GM21390 (cell line): ENCODE measurements at regions not wholly inside any gene's neighbourhood (a gene's known extent, or its start where the extent isn't known, plus 50 kb on each side); places are given as distances from the start of the nearest gene placed in this dataset.
"Not testable (repeated sequence)": the region's sequence is repeated elsewhere in the genome, so short reads cannot be mapped to it uniquely, and the experiment has no call there.

Experiments used
- ATAC-seq: cut with Tn5 transposase; IDR thresholded peaks from one replicate; pipeline ENCODE4 v1.9.1; 2021; ENCODE audit not compliant: unreplicated experiment

DNA sequence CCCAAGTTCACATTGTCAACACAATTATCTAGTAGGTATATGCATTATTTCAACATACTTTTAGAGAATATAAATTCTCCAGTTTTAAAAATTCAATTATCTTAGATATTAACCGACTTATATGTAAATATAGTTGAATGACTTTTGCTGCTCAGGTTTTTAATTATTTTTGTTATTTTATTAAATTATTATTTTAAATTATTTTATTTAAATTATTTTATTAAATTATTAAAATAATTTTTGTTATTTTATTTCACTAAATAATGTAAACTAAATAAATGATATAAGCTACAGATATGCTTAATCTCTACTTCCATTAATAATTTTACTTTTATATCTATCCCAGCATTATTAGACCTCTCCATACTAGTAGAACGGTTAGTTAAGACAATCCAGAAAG lies 544.3 kb upstream of the ARRDC3 start:
- ATAC-seq, result no peak

GRCh38 chr5:91925249-91925648 lies 542.1 kb upstream of the ARRDC3 start:
- no peak for ATAC-seq

DNA sequence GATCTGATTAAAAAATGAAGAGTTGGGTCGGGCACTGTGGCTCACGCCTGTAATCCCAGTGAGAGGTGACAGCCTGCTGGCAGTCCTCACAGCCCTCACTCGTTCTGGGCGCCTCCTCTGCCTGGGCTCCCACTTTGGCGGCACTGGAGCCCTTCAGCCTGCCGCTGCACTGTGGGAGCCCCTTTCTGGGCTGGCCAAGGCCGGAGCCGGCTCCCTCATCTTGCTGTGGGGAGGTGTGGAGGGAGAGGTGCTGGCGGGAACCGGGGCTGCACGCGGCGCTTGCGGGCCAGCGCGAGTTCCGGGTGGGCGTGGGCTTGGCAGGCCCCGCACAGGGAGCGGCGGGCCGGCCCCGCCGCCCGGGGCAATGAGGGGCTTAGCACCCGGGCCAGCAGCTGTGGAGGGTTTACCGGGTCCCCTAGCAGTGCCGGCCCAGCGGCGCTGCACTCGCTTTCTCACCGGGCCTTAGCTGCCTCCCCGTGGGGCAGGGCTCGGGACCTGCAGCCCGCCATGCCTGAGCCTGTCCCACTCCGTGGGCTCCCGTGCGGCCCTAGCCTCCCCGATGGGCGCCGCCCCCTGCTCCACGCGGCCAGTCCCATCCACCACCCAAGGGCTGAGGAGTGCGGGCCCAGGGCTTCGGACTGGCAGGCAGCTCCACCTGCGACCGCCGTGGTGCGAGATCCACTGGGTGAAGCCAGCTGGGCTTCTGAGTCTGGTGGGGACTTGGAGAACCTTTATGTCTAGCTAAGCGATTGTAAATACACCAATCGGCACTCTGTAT lies 534.1 kb upstream of the ARRDC3 start:
- ATAC-seq, result not testable (repeated sequence)

- no peak for ATAC-seq
Observed at GRCh38 chr5:91910655-91911054, 527.5 kb upstream of the ARRDC3 start.

- ATAC-seq, result no peak
Observed at GRCh38 chr5:91910247-91910646, 527.1 kb upstream of the ARRDC3 start.

DNA sequence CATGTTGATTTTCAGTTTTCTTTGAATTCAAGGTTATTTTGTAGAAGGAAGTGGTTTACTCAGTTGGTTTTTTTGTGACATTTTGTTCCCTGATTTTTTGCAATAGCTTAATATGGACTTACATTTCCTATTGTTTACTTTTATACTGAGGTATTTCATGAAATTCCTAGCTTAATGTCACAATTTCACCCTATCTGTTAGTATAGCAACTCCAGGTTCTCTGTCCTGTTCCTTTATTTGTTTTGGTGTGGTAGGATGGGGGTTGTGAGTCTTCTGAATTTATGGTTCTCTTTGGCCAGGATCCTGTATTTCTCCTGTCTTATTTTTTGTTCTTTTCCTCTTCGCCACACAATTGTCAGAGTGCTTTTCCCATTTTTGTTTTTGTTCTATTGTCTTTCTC lies 523.4 kb upstream of the ARRDC3 start:
- ATAC-seq, result no peak

DNA sequence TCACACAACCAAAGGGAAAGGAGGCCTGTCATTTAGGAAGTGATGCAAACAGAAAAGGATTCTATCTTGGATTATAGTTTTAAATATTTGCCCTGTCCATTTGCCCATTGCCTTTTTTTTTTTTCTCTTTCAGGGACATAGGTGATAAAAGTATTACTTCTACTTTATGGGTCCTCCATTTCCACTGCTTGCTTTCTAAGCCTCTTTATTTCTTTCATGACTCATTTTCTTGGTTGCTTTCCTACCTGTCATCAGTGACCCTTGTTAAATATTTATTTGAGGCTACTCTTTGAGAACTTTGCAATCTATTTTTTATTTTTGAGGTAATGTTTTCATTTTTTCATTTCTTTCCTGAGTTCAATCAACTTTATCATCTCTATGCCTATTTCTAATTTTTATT lies 522.9 kb upstream of the ARRDC3 start:
- ATAC-seq, result no peak

DNA sequence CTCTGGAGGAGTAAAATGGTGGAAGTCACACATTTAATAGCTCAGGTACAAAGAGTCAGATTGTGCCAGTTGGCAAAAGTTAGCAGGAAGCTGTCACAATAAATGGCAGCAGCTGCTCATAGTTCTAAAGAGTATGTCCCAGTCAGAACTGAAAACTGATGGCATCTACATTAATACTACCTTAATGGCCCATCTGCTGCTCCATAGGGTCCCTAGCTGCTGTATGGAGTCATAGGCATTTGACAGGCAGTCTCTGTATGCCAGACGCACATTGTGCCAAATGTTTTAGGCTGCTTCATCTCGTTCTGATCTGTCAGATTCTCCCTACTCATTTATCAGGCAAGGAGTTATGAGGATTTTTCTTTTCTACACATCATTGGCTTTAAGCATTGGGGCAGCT lies 515.8 kb upstream of the ARRDC3 start:
- ATAC-seq, result no peak

- no peak for ATAC-seq
Observed at GRCh38 chr5:91898019-91898418, 514.9 kb upstream of the ARRDC3 start.

- ATAC-seq, result no peak
Observed at GRCh38 chr5:91888810-91889209, 505.7 kb upstream of the ARRDC3 start.

DNA sequence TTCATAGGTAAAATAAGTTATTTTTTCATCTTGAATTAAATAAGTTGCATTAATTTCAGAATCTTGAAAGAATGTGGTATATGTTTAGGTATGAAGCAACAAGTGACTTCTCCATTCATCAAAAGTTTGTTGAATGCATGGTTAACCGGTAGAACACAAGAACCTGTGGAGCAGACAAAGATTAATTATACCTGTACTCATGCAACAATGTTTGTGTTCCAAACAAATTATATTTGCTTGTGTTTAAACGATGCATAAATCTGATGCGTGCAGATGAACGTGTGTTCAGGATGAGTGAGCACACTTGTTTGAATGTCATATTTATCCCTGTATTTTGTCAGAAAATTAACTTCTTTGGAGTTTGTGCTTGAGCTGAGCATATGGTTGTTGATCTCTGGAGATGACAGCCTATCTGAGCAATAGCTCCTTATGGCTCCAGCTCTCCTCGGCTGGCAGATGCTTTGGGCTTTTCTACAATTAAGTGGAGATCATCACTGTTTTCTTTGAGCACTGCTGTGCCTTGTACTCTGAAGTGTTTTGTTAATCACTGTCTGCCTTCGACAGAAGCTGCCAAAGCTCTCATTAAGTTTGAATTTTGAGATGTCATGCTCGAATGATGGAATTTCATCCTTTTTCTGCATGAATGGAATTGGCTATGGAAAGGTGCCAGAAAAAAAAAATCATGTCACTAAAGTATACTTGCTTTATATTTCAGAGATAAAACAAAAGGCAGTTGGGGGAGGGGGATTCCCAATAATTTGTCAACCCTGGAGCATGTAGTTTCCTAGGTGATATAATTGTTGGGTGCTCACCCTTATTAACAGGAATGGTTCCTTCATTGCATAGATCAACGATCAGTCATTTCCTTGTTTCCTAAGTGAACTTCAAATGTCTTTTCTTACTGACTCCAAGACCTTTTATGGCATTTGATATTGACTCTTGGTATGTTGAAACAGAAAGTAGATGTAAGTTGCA lies 502.5 kb upstream of the ARRDC3 start:
- no peak for ATAC-seq

DNA sequence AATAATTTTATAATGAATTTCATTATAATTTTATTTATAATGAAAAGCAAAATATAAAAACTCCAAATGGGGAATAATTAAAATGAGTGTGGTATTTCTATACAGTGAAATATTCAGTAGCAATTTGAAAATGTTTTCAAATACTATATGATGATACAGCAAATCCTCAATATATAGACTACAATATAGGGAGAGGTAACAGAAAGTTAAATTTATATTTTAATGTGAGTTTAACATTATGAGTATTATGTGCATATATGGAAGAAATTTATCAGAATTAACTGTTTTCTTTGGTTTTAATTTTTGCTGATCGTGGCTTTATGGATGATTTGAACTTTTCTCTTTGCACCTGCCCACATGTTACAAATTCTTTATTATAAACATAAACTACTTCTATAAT lies 500.9 kb upstream of the ARRDC3 start:
- no peak for ATAC-seq

GRCh38 chr5:91875196-91875779 lies 492.2 kb upstream of the ARRDC3 start:
- no peak for ATAC-seq

GRCh38 chr5:91867799-91868198 lies 484.7 kb upstream of the ARRDC3 start:
- no peak for ATAC-seq

DNA sequence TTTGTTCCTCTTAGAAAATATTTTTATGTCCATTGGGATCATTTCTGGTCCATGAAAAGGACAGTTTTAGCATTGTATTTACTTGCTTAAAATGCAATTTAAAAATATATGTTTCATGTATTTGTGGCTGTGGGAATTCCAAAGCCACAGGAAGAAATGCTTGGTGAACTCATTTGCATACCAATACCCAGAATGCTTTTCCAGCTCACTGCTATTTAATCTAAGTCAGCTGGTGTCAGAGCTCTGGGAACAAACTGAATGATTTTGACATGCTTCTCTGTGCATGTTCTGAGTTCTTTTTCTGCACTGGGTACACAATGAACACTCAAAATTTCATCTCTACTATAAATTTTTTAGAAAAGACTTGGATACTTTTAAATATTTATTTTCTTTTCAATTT lies 482.8 kb upstream of the ARRDC3 start:
- no peak for ATAC-seq

DNA sequence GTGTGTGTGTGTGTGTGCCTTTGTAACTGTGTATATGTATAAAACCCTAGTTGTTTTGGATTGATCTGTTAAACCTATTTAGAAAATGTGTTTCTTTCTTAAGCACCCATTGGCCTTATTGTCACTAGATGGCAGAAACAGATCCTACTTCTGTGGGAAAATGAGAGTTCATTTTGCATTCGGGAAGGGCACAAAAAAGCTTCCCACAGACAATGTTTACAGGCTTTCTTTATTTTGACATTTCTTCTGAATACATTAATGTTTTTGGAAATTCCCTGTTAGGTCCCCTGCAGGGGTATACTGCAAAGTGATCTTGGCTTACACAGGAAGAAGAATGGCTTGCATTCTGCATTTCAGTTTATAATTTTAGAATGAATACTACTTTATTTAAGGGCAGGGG lies 481.8 kb upstream of the ARRDC3 start:
- no peak for ATAC-seq

- ATAC-seq, result no peak
Observed at GRCh38 chr5:91851670-91852069, 468.6 kb upstream of the ARRDC3 start.

- no peak for ATAC-seq
Observed at GRCh38 chr5:91850031-91850430, 466.9 kb upstream of the ARRDC3 start.

DNA sequence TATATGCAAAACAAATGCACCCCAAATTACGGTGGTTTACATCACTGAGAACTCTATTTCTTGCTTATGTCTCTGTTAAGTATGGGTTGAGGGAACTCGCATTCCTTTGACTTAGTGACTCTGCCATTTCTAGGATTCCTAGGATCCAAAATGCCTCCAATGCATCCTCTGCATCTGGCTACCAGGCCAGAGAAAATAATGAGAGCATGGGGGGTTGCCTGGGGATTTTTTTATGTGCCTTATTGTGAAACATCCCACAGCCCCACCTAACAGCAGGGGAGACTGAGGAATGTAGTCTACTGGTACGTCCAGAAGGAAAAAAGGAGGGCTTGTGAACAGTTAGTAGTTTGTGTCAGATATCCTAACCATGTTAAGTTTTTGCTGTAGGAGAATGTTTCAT lies 466.0 kb upstream of the ARRDC3 start:
- no peak for ATAC-seq

- ATAC-seq, result no peak
Observed at GRCh38 chr5:91848453-91848852, 465.3 kb upstream of the ARRDC3 start.

DNA sequence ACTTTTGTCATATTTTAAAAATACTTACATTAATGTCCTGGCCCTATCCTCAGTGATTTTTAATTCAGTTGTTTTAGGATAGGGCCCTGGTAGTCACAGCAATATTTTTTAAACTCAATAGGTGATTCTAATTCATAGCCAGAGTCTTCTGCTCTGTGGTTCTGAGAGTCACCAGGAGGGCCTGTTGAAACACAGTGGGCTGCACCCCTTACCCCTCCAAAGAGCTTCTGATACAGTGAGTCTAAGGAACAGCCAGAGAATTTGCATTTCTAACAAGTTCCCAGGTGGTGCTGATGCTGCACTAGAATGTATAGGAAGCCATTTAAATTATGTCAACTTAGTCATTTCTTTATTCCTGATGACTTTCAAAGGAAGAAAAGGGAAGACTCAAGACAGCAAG lies 458.3 kb upstream of the ARRDC3 start:
- ATAC-seq, result no peak

DNA sequence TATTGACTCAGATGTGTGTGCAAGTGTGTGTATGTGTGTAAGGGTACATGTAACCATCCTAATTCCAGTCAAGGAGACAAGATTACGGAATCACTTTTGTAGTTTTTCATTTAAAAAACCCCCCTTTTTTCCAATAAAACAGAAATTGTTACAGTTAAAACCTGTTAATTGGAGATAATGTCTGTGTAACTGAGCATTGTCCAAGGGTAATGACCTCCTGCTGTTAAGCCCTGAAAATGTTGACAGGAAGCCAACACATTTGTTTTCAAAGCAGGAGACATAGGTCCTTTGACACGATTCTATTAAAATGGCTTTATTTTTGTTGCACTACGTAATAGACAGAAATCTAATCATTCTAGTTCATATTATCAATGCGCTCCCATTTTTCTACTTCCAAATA lies 457.3 kb upstream of the ARRDC3 start:
- no peak for ATAC-seq
